ENCODE measurements at regions not wholly inside any gene's neighbourhood (a gene's known extent, or its start where the extent isn't known, plus 50 kb on each side); places are given as distances from the start of the nearest gene placed in this dataset.

GRCh38 chr11:110776081-110776480, 63.8 kb upstream of the ARHGAP20 start:
- TF ChIP-seq CTCF (IDR thresholded peaks at IDR 0.05 in 8 of 11, conservative IDR thresholded peaks at IDR 0.05 in 3 of 11), result no peak
- TF ChIP-seq POLR2A (IDR thresholded peaks at IDR 0.05), result no peak

All from spleen (tissue), 7 donors.